ENCODE measurements at regions not wholly inside any gene's neighbourhood (a gene's known extent, or its start where the extent isn't known, plus 50 kb on each side); places are given as distances from the start of the nearest gene placed in this dataset.

DNA sequence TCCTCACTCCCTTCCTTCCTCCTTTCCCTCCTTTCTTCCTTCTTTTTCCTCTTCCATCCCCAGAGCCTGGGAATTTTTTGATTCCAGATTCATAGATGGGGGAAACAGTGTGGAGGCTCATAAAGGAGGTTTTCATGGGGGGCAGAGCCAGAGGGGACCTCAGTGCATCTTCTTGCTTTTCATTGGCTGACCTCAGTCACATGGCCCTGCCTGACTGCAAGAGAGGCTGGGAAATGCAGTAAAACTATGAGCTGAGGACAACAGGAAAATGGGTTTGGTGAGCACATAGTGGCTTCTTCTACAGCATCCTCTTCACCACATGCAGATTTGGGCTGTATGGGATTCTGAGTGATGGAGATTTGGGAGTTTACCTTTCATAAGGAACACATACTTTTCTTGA is 437.1 kb upstream of the TBX3 start:
- Mint-ChIP-seq H3K27me3 (peaks cover 13% of the 10 kb centered on the region), H3K4me3 (ENCODE audit: low read depth) (no peak overlapping the region), H3K36me3 (ENCODE audit: insufficient read depth) (no peaks in the 10 kb centered on the region), H3K4me1 (ENCODE audit: low read depth) (no peaks in the 10 kb centered on the region), H3K9me3 (ENCODE audit: low read depth) (peaks cover 3% of the 10 kb centered on the region), H3K27ac (no peak overlapping the region)
- no peak for TF ChIP-seq CTCF (IDR thresholded peaks at IDR 0.05; ENCODE audit: unreplicated experiment)
- DNase-seq (ENCODE audit: low spot score, unreplicated experiment): no peak

GRCh38 chr12:115118177-115118724 is 434.3 kb upstream of the TBX3 start:
- no peaks in the 10 kb centered on the region for H3K36me3 Mint-ChIP-seq (ENCODE audit: insufficient read depth)
- no peak overlapping the region for H3K27ac Mint-ChIP-seq
- DNase-seq (ENCODE audit: low spot score, unreplicated experiment): no peak
- H3K4me3 Mint-ChIP-seq (ENCODE audit: low read depth): no peak overlapping the region
- H3K27me3 Mint-ChIP-seq: peaks cover 2% of the 10 kb centered on the region
- no peaks in the 10 kb centered on the region for H3K4me1 Mint-ChIP-seq (ENCODE audit: low read depth)
- no peak for TF ChIP-seq CTCF (IDR thresholded peaks at IDR 0.05; ENCODE audit: unreplicated experiment)
- H3K9me3 Mint-ChIP-seq (ENCODE audit: low read depth): peaks cover 3% of the 10 kb centered on the region

GRCh38 chr12:115114140-115114539 is 430.2 kb upstream of the TBX3 start:
- no peak for TF ChIP-seq CTCF (IDR thresholded peaks at IDR 0.05; ENCODE audit: unreplicated experiment)
- peaks cover 4% of the 10 kb centered on the region for H3K27me3 Mint-ChIP-seq
- H3K4me1 Mint-ChIP-seq (ENCODE audit: low read depth): no peaks in the 10 kb centered on the region
- no peak overlapping the region for H3K4me3 Mint-ChIP-seq (ENCODE audit: low read depth)
- H3K9me3 Mint-ChIP-seq (ENCODE audit: low read depth): peaks cover 3% of the 10 kb centered on the region
- no peak for DNase-seq (ENCODE audit: low spot score, unreplicated experiment)
- H3K36me3 Mint-ChIP-seq (ENCODE audit: insufficient read depth): no peaks in the 10 kb centered on the region
- H3K27ac Mint-ChIP-seq: no peak overlapping the region

GRCh38 chr12:115109863-115110262 is 425.9 kb upstream of the TBX3 start:
- no peak overlapping the region for H3K27ac Mint-ChIP-seq
- TF ChIP-seq CTCF (IDR thresholded peaks at IDR 0.05; ENCODE audit: unreplicated experiment): no peak
- no peak overlapping the region for H3K4me3 Mint-ChIP-seq (ENCODE audit: low read depth)
- no peak for DNase-seq (ENCODE audit: low spot score, unreplicated experiment)
- H3K36me3 Mint-ChIP-seq (ENCODE audit: insufficient read depth): no peaks in the 10 kb centered on the region
- H3K27me3 Mint-ChIP-seq: peaks cover 12% of the 10 kb centered on the region
- no peaks in the 10 kb centered on the region for H3K9me3 Mint-ChIP-seq (ENCODE audit: low read depth)
- H3K4me1 Mint-ChIP-seq (ENCODE audit: low read depth): no peaks in the 10 kb centered on the region

DNA sequence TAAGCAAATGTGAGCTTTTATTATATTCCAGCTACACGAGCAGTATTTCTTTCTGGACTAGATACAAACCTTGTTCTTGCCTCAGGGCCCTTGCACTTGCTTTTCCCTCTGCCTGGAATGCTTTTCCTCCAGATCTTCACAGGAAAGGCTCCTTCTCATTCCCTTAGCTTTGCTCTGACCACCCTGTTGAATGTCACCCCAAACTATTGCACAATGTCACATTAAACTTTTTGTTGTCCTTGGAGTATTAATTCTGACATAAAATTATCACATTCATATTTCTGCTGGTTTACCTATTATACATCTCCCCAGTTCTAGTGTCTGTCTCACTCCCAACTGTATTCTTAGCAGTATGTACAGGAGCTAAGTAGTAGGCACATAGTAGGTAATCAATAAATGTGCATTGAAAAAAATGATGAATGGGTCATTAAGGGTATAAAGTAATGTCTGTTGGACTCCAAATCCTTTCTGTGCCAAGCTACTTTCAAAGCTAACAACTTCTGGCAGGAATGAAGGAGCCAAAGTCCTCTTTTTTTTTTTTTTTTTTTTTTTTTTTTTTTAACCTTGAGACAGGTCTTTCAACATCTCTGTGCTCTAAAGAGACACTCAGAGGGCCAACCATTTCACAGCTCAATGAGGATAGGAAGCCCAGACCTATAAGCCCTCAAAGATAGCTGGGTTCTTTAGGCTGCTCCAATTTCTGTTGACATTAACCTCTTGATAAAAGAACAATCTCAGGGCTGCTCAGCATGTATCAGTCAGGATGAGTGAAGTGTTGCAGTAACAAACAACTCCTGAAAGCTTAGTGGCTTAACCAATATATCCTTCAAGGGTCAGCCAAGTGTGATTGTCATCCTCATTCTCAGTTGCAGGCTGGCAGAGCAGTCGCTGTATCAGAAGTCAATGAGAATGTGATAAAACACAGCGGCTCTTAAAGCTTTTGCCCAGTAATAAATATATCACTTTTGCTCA is 424.4 kb upstream of the TBX3 start:
- Mint-ChIP-seq H3K27ac (no peak overlapping the region), H3K36me3 (ENCODE audit: insufficient read depth) (no peaks in the 10 kb centered on the region), H3K27me3 (peaks cover 17% of the 10 kb centered on the region), H3K4me1 (ENCODE audit: low read depth) (peaks cover 4% of the 10 kb centered on the region), H3K4me3 (ENCODE audit: low read depth) (no peak overlapping the region), H3K9me3 (ENCODE audit: low read depth) (peaks cover 3% of the 10 kb centered on the region)
- no peak for DNase-seq (ENCODE audit: low spot score, unreplicated experiment)
- TF ChIP-seq CTCF (IDR thresholded peaks at IDR 0.05; ENCODE audit: unreplicated experiment): no peak
